Muscle layer of colon (tissue), 2 donors: ENCODE measurements at regions not wholly inside any gene's neighbourhood (a gene's known extent, or its start where the extent isn't known, plus 50 kb on each side); places are given as distances from the start of the nearest gene placed in this dataset.

Experiments
- H3K27ac ChIP-seq: one replicate; pipeline ENCODE4 v1.7.0; 2013; ENCODE audit warnings: low read depth, mild to moderate bottlenecking, low read length, moderate library complexity
- H3K27me3 ChIP-seq, 2 donors: one replicate each; pipeline ENCODE4 v1.7.0; 2013; ENCODE audit warnings: low read length in 2 of 2, mild to moderate bottlenecking in 2 of 2; ENCODE audit not compliant: insufficient read depth in 2 of 2, control insufficient read depth in 1 of 2
- H3K36me3 ChIP-seq: one replicate; pipeline ENCODE4 v1.7.0; 2013; ENCODE audit warnings: mild to moderate bottlenecking, low read length; ENCODE audit not compliant: insufficient read depth
- H3K4me1 ChIP-seq: one replicate; pipeline ENCODE4 v1.7.0; 2013; ENCODE audit warnings: mild to moderate bottlenecking, low read length; ENCODE audit not compliant: insufficient read depth
- H3K4me3 ChIP-seq, 2 donors: one replicate each; pipeline ENCODE4 v1.7.0; 2013; ENCODE audit warnings: low read length in 2 of 2, low read depth in 1 of 2, mild to moderate bottlenecking in 1 of 2, moderate library complexity in 1 of 2
- H3K9ac ChIP-seq: one replicate; pipeline ENCODE4 v1.7.0; 2013; ENCODE audit warnings: low read length
- H3K9me3 ChIP-seq: one replicate; pipeline ENCODE4 v1.7.0; 2013; ENCODE audit warnings: mild to moderate bottlenecking, low read length
- donor health status: abdominal sarcoma.
- donor health status: Adenocarcinoma of cecum.

- Histone ChIP-seq H3K4me1 (peaks cover 22% of the 10 kb centered on the region), H3K9ac (no peak overlapping the region), H3K27ac (no peak overlapping the region), H3K9me3 (no peaks in the 10 kb centered on the region), H3K4me3 (no peak overlapping the region), H3K27me3 (no peaks in the 10 kb centered on the region), H3K36me3 (no peaks in the 10 kb centered on the region)
Measured at GRCh38 chr2:238706673-238707072, 141.2 kb upstream of the TWIST2 start.

- no peak overlapping the region for H3K9ac ChIP-seq
- no peaks in the 10 kb centered on the region for H3K27me3 ChIP-seq
- H3K4me1 ChIP-seq: peaks cover 22% of the 10 kb centered on the region
- H3K4me3 ChIP-seq: no peak overlapping the region
- H3K9me3 ChIP-seq: no peaks in the 10 kb centered on the region
- no peak overlapping the region for H3K27ac ChIP-seq
- H3K36me3 ChIP-seq: no peaks in the 10 kb centered on the region
Measured at GRCh38 chr2:238709325-238710025, 138.4 kb upstream of the TWIST2 start.

GRCh38 chr2:238710032-238710735, 137.7 kb upstream of the TWIST2 start:
- H3K9me3 ChIP-seq: no peaks in the 10 kb centered on the region
- H3K9ac ChIP-seq: no peak overlapping the region
- no peak overlapping the region for H3K4me3 ChIP-seq
- H3K36me3 ChIP-seq: no peaks in the 10 kb centered on the region
- H3K4me1 ChIP-seq: peaks cover 27% of the 10 kb centered on the region
- H3K27ac ChIP-seq: no peak overlapping the region
- no peaks in the 10 kb centered on the region for H3K27me3 ChIP-seq

- no peak overlapping the region for H3K9ac ChIP-seq
- no peak overlapping the region for H3K4me3 ChIP-seq
- no peaks in the 10 kb centered on the region for H3K36me3 ChIP-seq
- no peak overlapping the region for H3K27ac ChIP-seq
- no peaks in the 10 kb centered on the region for H3K9me3 ChIP-seq
- no peaks in the 10 kb centered on the region for H3K27me3 ChIP-seq
- peaks cover 27% of the 10 kb centered on the region for H3K4me1 ChIP-seq
Measured at GRCh38 chr2:238710787-238711186, 137.1 kb upstream of the TWIST2 start.

DNA sequence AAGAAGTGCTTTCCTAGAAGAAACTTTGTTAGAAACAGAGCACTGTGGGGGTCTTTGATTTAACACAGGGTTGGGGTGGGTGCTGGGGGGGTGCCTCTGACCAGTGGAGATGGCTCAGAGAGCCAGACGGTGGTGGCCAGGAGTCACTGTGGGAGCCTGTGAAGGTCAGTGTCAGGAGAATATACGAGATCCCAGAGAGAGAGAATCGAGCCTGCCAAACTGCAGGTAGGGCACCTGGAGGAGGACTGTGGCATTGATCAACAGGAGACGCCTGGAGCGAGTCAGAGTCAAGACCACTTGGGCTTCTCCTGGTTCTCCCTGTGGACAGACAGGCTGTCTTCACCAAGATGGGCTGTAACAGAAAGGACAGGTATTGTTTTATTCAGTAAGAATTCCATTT, 136.5 kb upstream of the TWIST2 start:
- H3K9me3 ChIP-seq: no peaks in the 10 kb centered on the region
- peaks cover 27% of the 10 kb centered on the region for H3K4me1 ChIP-seq
- H3K27ac ChIP-seq: no peak overlapping the region
- no peaks in the 10 kb centered on the region for H3K36me3 ChIP-seq
- no peak overlapping the region for H3K4me3 ChIP-seq
- H3K9ac ChIP-seq: no peak overlapping the region
- H3K27me3 ChIP-seq: no peaks in the 10 kb centered on the region

GRCh38 chr2:238712011-238712410, 135.9 kb upstream of the TWIST2 start:
- H3K9me3 ChIP-seq: no peaks in the 10 kb centered on the region
- peaks cover 27% of the 10 kb centered on the region for H3K4me1 ChIP-seq
- no peak overlapping the region for H3K27ac ChIP-seq
- H3K9ac ChIP-seq: no peak overlapping the region
- H3K36me3 ChIP-seq: no peaks in the 10 kb centered on the region
- no peaks in the 10 kb centered on the region for H3K27me3 ChIP-seq
- no peak overlapping the region for H3K4me3 ChIP-seq

DNA sequence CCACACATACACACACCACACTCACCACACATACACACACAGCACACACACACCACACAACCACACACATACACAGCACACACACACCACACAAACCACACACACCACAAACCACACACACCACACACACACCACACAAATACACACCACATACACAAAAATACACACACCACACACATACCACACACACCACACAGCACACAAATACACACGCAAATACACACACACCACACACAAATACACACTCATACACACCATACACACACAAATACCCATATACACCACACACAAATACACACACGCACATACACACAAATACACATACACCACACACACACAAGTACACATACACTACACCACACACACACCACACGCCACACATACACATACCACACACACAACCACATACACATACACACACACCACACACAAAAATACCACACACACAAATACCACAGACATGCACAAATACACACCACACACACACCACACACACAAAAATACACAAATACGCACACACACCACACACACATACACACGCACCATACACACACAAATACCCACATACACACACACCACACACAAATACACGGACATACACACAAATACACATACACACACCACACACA, 134.6 kb upstream of the TWIST2 start:
- Histone ChIP-seq H3K9me3 (no peaks in the 10 kb centered on the region), H3K4me1 (peaks cover 27% of the 10 kb centered on the region), H3K27me3 (no peaks in the 10 kb centered on the region), H3K27ac (no peak overlapping the region), H3K4me3 (no peak overlapping the region), H3K9ac (no peak overlapping the region), H3K36me3 (no peaks in the 10 kb centered on the region)

DNA sequence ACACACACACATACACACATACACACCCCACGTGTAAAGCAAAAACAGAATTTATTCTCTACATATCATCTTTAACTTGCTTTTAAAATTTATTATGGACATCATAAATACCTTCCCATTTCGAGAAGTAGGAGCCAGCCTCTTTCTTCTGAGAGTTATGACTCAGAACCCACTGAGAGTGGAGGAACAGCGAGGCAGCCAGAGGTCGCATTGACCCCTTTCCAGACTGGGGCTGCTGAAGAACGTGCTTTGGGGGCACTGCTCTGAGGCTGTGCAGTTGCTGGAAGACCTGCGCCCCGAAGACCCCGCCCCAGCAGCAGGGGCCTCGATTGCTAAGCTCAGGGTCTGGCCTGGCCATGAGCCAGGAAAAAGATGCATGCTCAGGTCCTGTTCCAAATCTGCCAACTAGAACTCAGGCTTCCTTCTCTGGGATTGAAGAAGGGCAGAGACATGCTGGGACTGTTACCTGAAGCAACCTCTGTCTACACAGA, 133.8 kb upstream of the TWIST2 start:
- H3K4me3 ChIP-seq: peak overlapping the region in 1 of 2 donors; percentile 12
- H3K36me3 ChIP-seq: no peaks in the 10 kb centered on the region
- H3K9me3 ChIP-seq: no peaks in the 10 kb centered on the region
- H3K27me3 ChIP-seq: no peaks in the 10 kb centered on the region
- peaks cover 27% of the 10 kb centered on the region for H3K4me1 ChIP-seq
- no peak overlapping the region for H3K9ac ChIP-seq
- peak overlapping the region; percentile 90 for H3K27ac ChIP-seq

DNA sequence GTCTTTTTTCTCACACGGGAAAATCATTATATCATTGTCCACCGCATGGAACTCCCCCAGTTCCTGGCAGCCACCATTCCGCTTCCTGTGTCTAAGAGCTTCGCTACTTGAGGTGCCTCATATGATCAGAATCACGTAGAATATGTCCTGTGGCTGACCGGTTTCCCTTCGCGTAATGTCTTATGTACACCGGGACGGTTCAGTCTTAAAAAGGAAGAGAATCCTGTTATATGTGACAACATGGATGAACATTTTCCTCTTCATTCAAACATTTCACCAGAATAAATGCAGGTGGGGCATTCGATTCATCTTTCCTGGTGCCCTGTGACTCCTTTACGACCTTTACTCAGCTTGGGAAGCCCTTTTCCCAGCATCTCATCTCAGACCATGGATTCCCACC, 131.7 kb upstream of the TWIST2 start:
- Histone ChIP-seq H3K27ac (no peak overlapping the region), H3K27me3 (no peaks in the 10 kb centered on the region), H3K9me3 (no peaks in the 10 kb centered on the region), H3K4me3 (no peak overlapping the region), H3K9ac (no peak overlapping the region), H3K36me3 (no peaks in the 10 kb centered on the region), H3K4me1 (peaks cover 18% of the 10 kb centered on the region)

DNA sequence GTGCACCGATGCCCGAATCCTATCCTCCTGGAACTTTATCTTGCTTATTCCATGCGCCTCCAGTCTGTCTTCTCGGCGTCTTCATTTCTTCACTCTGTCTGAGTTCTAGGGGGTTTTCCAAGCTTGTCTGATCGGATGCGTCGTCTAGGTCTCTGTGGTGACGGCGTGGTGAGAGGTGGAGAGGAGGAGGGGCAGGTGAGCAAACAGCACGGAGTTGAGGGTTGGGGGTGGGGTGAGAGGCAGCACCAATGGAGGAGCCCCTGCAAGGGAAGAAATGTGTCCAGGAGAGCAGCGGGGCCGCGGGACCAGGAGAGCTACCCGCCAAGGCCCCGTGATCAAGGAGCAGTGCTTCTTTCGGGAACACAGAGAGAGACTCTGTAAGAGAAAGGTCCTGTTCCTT, 131.3 kb upstream of the TWIST2 start:
- Histone ChIP-seq H3K9ac (no peak overlapping the region), H3K4me3 (no peak overlapping the region), H3K27ac (no peak overlapping the region), H3K4me1 (peaks cover 18% of the 10 kb centered on the region), H3K27me3 (no peaks in the 10 kb centered on the region), H3K9me3 (no peaks in the 10 kb centered on the region), H3K36me3 (no peaks in the 10 kb centered on the region)

DNA sequence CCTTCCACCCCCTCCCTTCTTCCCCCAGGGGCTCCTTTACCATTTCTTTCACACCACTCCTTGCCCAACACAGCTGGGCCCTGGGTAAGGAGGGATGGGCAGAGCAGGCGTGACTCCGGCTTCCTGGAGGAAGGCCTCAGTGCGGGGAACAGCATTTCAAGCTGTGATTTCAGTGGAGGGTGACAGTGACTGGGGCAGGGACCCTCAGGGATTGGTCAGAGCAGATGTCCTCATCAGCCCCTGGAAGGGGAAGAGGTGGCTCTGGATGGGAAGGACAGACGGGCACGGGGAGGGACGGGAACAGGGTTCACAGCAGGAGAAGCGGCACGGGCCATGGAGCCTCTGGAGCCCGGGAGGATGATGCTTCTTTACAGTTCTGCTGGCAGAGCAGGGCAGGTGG, 130.8 kb upstream of the TWIST2 start:
- H3K9ac ChIP-seq: no peak overlapping the region
- H3K4me1 ChIP-seq: peaks cover 18% of the 10 kb centered on the region
- no peaks in the 10 kb centered on the region for H3K9me3 ChIP-seq
- H3K27me3 ChIP-seq: no peaks in the 10 kb centered on the region
- H3K36me3 ChIP-seq: no peaks in the 10 kb centered on the region
- no peak overlapping the region for H3K4me3 ChIP-seq
- no peak overlapping the region for H3K27ac ChIP-seq
